ENCODE measurements at regions not wholly inside any gene's neighbourhood (a gene's known extent, or its start where the extent isn't known, plus 50 kb on each side); places are given as distances from the start of the nearest gene placed in this dataset.

DNA sequence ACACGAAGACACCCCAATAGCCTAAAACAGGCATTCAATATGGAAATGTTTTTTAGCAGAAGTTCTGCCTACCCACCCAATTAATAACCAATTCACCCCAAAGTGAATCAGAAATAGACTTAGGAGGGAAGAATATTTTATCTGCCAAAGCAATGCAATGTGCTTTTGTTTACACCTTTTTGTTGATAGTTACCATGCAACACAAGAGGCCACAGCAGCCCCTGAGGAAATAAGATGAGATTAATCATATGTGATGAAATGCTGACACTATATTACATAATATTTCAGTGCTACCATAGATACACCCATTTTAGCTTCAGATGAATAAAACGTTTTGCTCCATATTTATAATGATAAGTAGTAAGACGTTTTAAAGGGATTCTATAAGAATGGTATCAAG is 60.9 kb upstream of the RGS2 start:
- TF ChIP-seq RAD21 (IDR thresholded peaks at IDR 0.05 in 1 of 2, conservative IDR thresholded peaks at IDR 0.05 in 1 of 2; ENCODE audit: low read depth in 2 of 2, low read length in 2 of 2): no peak
- no peak for TF ChIP-seq EP300 (IDR thresholded peaks at IDR 0.05; ENCODE audit: borderline replicate concordance in 1 of 2, low read depth in 2 of 2, low read length in 2 of 2)
- TF ChIP-seq, protein P1, sequence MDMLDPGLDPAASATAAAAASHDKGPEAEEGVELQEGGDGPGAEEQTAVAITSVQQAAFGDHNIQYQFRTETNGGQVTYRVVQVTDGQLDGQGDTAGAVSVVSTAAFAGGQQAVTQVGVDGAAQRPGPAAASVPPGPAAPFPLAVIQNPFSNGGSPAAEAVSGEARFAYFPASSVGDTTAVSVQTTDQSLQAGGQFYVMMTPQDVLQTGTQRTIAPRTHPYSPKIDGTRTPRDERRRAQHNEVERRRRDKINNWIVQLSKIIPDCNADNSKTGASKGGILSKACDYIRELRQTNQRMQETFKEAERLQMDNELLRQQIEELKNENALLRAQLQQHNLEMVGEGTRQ (IDR thresholded peaks at IDR 0.05; ENCODE audit: low read length): no peak
- TF ChIP-seq CBX5 (IDR thresholded peaks at IDR 0.05; ENCODE audit: low read depth, low read length): no peak
- no peak for TF ChIP-seq KDM5A (IDR thresholded peaks at IDR 0.05; ENCODE audit: low read length)
- no peak for TF ChIP-seq FOSL1 (IDR thresholded peaks at IDR 0.05; ENCODE audit: insufficient read depth, low read depth, low read length)
- TF ChIP-seq, protein P2, sequence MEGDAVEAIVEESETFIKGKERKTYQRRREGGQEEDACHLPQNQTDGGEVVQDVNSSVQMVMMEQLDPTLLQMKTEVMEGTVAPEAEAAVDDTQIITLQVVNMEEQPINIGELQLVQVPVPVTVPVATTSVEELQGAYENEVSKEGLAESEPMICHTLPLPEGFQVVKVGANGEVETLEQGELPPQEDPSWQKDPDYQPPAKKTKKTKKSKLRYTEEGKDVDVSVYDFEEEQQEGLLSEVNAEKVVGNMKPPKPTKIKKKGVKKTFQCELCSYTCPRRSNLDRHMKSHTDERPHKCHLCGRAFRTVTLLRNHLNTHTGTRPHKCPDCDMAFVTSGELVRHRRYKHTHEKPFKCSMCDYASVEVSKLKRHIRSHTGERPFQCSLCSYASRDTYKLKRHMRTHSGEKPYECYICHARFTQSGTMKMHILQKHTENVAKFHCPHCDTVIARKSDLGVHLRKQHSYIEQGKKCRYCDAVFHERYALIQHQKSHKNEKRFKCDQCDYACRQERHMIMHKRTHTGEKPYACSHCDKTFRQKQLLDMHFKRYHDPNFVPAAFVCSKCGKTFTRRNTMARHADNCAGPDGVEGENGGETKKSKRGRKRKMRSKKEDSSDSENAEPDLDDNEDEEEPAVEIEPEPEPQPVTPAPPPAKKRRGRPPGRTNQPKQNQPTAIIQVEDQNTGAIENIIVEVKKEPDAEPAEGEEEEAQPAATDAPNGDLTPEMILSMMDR (IDR thresholded peaks at IDR 0.05; ENCODE audit: control extremely low read depth in 1 of 3, insufficient read depth in 1 of 3, low read depth in 1 of 3, low read length in 3 of 3): no peak

Measured in H1 (cell line).